GM19438 (cell line): ENCODE measurements at regions not wholly inside any gene's neighbourhood (a gene's known extent, or its start where the extent isn't known, plus 50 kb on each side); places are given as distances from the start of the nearest gene placed in this dataset.

Experiments used
- ATAC-seq: cut with Tn5 transposase; IDR thresholded peaks from one replicate; pipeline ENCODE4 v1.9.1; 2021; ENCODE audit warnings: low read depth; ENCODE audit not compliant: unreplicated experiment

- no peak for ATAC-seq
Observed at GRCh38 chr21:41653954-41654491, 112.8 kb downstream of the RIPK4 start.

- no peak for ATAC-seq
Observed at GRCh38 chr21:41653243-41653953, 113.5 kb downstream of the RIPK4 start.

- ATAC-seq, result no peak
Observed at GRCh38 chr21:41651830-41652229, 115.0 kb downstream of the RIPK4 start.

GRCh38 chr21:41651406-41651805 is 115.4 kb downstream of the RIPK4 start:
- no peak for ATAC-seq

- no peak for ATAC-seq
Observed at GRCh38 chr21:41650526-41651145, 116.2 kb downstream of the RIPK4 start.

GRCh38 chr21:41648591-41649031 is 118.2 kb downstream of the RIPK4 start:
- ATAC-seq, result no peak

- ATAC-seq, result no peak
Observed at GRCh38 chr21:41647806-41648561, 118.9 kb downstream of the RIPK4 start.

- no peak for ATAC-seq
Observed at GRCh38 chr21:41643246-41643966, 123.4 kb downstream of the RIPK4 start.

GRCh38 chr21:41641821-41642701 is 124.8 kb downstream of the RIPK4 start:
- no peak for ATAC-seq

GRCh38 chr21:41641510-41641815 is 125.4 kb downstream of the RIPK4 start:
- no peak for ATAC-seq

GRCh38 chr21:41640748-41641509 is 125.9 kb downstream of the RIPK4 start:
- ATAC-seq, result no peak

GRCh38 chr21:41639766-41640165 is 127.1 kb downstream of the RIPK4 start:
- ATAC-seq, result no peak

GRCh38 chr21:41639336-41639735 is 127.5 kb downstream of the RIPK4 start:
- no peak for ATAC-seq

GRCh38 chr21:41638201-41638790 is 128.6 kb downstream of the RIPK4 start:
- ATAC-seq, result no peak

GRCh38 chr21:41636636-41637630 is 129.0 kb upstream of the TMPRSS2 start:
- ATAC-seq, result no peak

GRCh38 chr21:41635874-41636273 is 127.9 kb upstream of the TMPRSS2 start:
- no peak for ATAC-seq

GRCh38 chr21:41634858-41635257 is 126.9 kb upstream of the TMPRSS2 start:
- ATAC-seq, result no peak
